ENCODE measurements at regions not wholly inside any gene's neighbourhood (a gene's known extent, or its start where the extent isn't known, plus 50 kb on each side); places are given as distances from the start of the nearest gene placed in this dataset.

DNA sequence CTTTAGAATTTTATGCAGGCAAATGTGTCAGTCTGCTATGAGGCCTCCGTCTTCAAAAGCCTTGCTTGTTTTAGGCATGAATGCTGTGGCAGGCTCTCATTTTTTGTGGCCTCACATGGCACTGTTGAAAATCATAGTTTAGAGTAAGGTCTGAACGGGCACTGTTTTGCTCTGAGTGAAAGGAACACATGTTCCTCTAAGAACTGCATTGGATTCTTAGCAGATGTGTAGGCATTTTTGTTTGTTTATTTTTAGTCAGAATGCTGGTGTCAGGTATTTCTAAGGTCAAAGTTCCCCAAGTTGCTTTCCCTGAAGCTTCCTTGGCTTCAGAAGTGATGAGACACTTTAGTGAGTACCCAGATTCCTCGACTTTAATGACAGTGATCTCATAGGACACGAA lies 173.7 kb downstream of the HS3ST3B1 start:
- TF ChIP-seq, protein P1, sequence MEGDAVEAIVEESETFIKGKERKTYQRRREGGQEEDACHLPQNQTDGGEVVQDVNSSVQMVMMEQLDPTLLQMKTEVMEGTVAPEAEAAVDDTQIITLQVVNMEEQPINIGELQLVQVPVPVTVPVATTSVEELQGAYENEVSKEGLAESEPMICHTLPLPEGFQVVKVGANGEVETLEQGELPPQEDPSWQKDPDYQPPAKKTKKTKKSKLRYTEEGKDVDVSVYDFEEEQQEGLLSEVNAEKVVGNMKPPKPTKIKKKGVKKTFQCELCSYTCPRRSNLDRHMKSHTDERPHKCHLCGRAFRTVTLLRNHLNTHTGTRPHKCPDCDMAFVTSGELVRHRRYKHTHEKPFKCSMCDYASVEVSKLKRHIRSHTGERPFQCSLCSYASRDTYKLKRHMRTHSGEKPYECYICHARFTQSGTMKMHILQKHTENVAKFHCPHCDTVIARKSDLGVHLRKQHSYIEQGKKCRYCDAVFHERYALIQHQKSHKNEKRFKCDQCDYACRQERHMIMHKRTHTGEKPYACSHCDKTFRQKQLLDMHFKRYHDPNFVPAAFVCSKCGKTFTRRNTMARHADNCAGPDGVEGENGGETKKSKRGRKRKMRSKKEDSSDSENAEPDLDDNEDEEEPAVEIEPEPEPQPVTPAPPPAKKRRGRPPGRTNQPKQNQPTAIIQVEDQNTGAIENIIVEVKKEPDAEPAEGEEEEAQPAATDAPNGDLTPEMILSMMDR (IDR thresholded peaks at IDR 0.05): no peak
- no peak for TF ChIP-seq POLR2A (IDR thresholded peaks at IDR 0.05)

Data from right lobe of liver (tissue), 4 donors.